Effector memory CD8-positive, alpha-beta T cell (primary cell): ENCODE measurements at regions not wholly inside any gene's neighbourhood (a gene's known extent, or its start where the extent isn't known, plus 50 kb on each side); places are given as distances from the start of the nearest gene placed in this dataset.
"Not testable (repeated sequence)": the region's sequence is repeated elsewhere in the genome, so short reads cannot be mapped to it uniquely, and the experiment has no call there.

ENCODE experiments used
- ATAC-seq: fragments of 150-1000 bp; cut with Tn5 transposase; replicated peaks from 2 replicates; pipeline ENCODE4 v1.10.0; 2021; ENCODE audit warnings: mild to moderate bottlenecking, moderate library complexity
- DNase-seq, 3 experiments: peaks; one replicate each; pipeline ENCODE4 v3.0.0; 2021
- H3K27ac Mint-ChIP-seq, 2 donors: one replicate each; pipeline ENCODE4 v1.8.0; 2022; ENCODE audit warnings: mild to moderate bottlenecking in 2 of 2, mixed read lengths in 2 of 2, moderate library complexity in 2 of 2
- H3K27me3 Mint-ChIP-seq, 2 donors: one replicate each; pipeline ENCODE4 v1.8.0; 2022; ENCODE audit warnings: mixed read lengths in 2 of 2
- H3K36me3 Mint-ChIP-seq: one replicate; pipeline ENCODE4 v1.8.0; 2022; ENCODE audit warnings: mild to moderate bottlenecking, moderate library complexity, mixed read lengths; ENCODE audit not compliant: insufficient read depth
- H3K4me1 Mint-ChIP-seq, 2 donors: one replicate each; pipeline ENCODE4 v1.8.0; 2022; ENCODE audit warnings: low read depth in 2 of 2, mixed read lengths in 2 of 2
- H3K4me3 Mint-ChIP-seq, 2 donors: one replicate each; pipeline ENCODE4 v1.8.0; 2022; ENCODE audit warnings: mild to moderate bottlenecking in 2 of 2, mixed read lengths in 2 of 2, moderate library complexity in 2 of 2
- H3K9me3 Mint-ChIP-seq, 2 donors: one replicate each; pipeline ENCODE4 v1.8.0; 2022; ENCODE audit warnings: mixed read lengths in 2 of 2

GRCh38 chr12:67716817-67717216 is 68.3 kb downstream of the DYRK2 start:
- no peaks in the 10 kb centered on the region for H3K9me3 Mint-ChIP-seq
- H3K27ac Mint-ChIP-seq, result no peak overlapping the region
- H3K4me1 Mint-ChIP-seq, result peaks cover 3 to 5% of the 10 kb centered on the region in 2 donors
- no peak overlapping the region for H3K4me3 Mint-ChIP-seq
- ATAC-seq (no peak), DNase-seq (no peak)
- H3K27me3 Mint-ChIP-seq, result peaks cover 0 to 8% of the 10 kb centered on the region in 2 donors
- no peaks in the 10 kb centered on the region for H3K36me3 Mint-ChIP-seq

DNA sequence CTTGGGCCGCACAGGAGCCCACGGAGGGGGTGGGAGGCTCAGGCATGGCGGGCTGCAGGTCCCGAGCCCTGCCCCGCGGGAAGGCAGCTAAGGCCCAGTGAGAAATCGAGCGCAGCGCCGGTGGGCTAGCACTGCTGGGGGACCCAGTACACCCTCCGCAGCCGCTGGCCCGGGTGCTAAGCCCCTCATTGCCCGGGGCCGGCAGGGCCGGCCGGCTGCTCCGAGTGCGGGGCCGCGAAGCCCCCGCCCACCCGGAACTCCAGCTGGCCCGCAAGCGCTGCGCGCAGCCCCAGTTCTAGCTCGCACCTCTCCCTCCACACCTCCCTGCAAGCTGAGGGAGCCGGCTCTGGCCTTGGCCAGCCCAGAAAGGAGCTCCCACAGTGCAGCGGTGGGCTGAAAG is 70.8 kb downstream of the DYRK2 start:
- not testable (repeated sequence) for H3K4me1 Mint-ChIP-seq, ATAC-seq, H3K9me3 Mint-ChIP-seq, H3K27ac Mint-ChIP-seq, H3K4me3 Mint-ChIP-seq, H3K27me3 Mint-ChIP-seq, H3K36me3 Mint-ChIP-seq, DNase-seq

- DNase-seq (no peak), ATAC-seq (no peak)
- Mint-ChIP-seq H3K27me3 (peaks cover 0 to 8% of the 10 kb centered on the region in 2 donors), H3K36me3 (no peaks in the 10 kb centered on the region), H3K9me3 (no peaks in the 10 kb centered on the region), H3K4me3 (no peak overlapping the region), H3K4me1 (no peaks in the 10 kb centered on the region), H3K27ac (no peak overlapping the region)
Measured at GRCh38 chr12:67720351-67720856, 71.9 kb downstream of the DYRK2 start.

GRCh38 chr12:67721248-67721647 is 72.7 kb downstream of the DYRK2 start:
- ATAC-seq (no peak), DNase-seq (no peak)
- Mint-ChIP-seq H3K36me3 (no peaks in the 10 kb centered on the region), H3K4me3 (no peak overlapping the region), H3K4me1 (no peaks in the 10 kb centered on the region), H3K27me3 (peaks cover 0 to 8% of the 10 kb centered on the region in 2 donors), H3K9me3 (no peaks in the 10 kb centered on the region), H3K27ac (peak overlapping the region in 1 of 2 donors; percentile 28)

DNA sequence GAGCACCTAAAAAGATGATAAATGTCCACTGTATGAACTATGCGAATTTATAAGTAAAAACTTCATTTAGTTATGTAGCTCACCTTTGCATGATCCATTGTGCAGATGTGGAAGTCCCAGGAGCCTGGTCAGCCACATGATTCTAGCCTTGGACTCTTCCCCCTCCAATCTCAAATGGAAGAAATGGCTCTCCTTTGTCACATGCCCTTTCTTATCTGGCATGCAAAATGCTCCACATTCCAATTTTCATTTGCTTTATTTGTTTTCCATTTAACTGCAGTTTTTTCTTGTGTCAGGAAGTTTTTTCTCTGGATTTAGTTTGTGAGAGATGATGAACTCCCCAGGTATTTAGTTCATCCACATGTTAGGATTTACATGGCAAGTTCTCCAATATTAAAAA is 73.8 kb downstream of the DYRK2 start:
- Mint-ChIP-seq H3K27ac (no peak overlapping the region), H3K4me3 (no peak overlapping the region), H3K9me3 (no peaks in the 10 kb centered on the region), H3K4me1 (no peaks in the 10 kb centered on the region), H3K36me3 (no peaks in the 10 kb centered on the region), H3K27me3 (peaks cover 0 to 8% of the 10 kb centered on the region in 2 donors)
- DNase-seq (no peak), ATAC-seq (no peak)

- H3K4me1 Mint-ChIP-seq, result no peaks in the 10 kb centered on the region
- H3K27ac Mint-ChIP-seq, result no peak overlapping the region
- H3K9me3 Mint-ChIP-seq, result no peaks in the 10 kb centered on the region
- no peak for DNase-seq
- peaks cover 3% of the 10 kb centered on the region for H3K36me3 Mint-ChIP-seq
- H3K27me3 Mint-ChIP-seq, result no peaks in the 10 kb centered on the region
- H3K4me3 Mint-ChIP-seq, result no peak overlapping the region
- no peak for ATAC-seq
Measured at GRCh38 chr12:67726868-67727267, 78.3 kb downstream of the DYRK2 start.

DNA sequence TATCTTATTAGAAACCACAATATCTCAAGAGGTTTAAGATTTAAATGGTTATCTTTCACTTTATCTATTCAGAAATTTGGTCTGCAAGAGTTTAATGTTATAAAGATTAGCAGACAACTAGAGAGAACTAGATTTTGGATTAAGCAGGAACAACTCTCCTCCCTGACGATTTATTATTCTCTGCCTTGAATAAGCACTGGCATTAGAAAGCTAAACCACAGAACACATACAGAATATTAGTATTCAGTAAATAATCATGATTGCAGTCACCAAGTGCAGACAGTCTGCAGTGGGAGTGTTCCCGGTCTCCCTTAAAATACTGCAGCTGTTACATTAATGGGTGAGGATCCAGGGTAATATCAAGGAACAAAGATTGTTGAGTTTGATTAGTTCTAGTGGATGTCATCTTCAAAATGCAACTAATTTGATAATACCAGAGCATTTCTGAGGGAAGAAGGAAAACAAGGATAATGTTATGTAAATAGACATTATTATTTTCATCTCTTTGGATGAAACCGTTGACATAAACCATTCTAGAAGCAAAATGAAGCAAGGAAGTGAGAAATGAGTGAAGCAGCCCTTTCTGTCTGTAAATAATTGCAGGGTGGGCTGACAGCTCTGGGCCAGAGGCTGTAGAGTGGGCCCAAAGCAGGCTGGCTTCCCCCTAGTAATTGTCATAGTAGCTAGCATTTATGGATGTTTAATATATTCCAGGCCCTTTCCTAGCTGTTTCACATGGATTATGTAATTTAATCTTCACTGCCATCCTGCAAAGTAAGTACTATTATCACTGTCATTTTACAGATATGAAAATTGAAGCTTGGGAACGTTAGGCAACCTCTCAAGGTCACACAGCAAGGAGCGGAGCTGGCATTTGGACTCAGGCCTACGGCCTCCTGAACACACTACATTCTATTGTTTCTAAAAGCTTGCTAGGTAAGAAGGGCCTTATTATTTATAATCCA is 79.4 kb downstream of the DYRK2 start:
- no peak overlapping the region for H3K27ac Mint-ChIP-seq
- H3K36me3 Mint-ChIP-seq, result peaks cover 3% of the 10 kb centered on the region
- no peaks in the 10 kb centered on the region for H3K4me1 Mint-ChIP-seq
- H3K27me3 Mint-ChIP-seq, result no peaks in the 10 kb centered on the region
- DNase-seq, result no peak
- H3K4me3 Mint-ChIP-seq, result no peak overlapping the region
- ATAC-seq, result no peak
- no peaks in the 10 kb centered on the region for H3K9me3 Mint-ChIP-seq

DNA sequence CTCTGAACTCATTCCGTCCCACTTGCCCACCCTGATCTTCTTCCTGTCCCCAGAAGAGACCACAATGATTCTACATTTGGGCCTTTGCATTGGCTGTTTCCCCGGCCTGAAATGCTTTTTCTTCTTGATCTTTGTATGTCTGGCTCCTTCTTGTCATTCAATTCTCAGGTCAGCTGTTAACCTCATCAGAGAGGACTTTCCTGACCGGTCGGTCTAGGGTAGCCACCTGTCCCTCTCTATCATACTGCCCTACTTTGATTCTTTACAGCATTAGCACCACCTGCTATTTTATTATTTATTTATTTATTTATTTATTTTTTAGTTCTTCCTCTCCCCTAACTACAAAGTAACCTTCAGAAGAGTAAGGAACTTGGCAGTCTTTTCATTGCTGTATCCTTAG is 84.3 kb downstream of the DYRK2 start:
- no peak overlapping the region for H3K27ac Mint-ChIP-seq
- H3K36me3 Mint-ChIP-seq, result peaks cover 3% of the 10 kb centered on the region
- DNase-seq (no peak), ATAC-seq (no peak)
- H3K27me3 Mint-ChIP-seq, result no peaks in the 10 kb centered on the region
- H3K4me1 Mint-ChIP-seq, result peaks cover 1 to 5% of the 10 kb centered on the region in 2 donors
- H3K4me3 Mint-ChIP-seq, result no peak overlapping the region
- no peaks in the 10 kb centered on the region for H3K9me3 Mint-ChIP-seq

DNA sequence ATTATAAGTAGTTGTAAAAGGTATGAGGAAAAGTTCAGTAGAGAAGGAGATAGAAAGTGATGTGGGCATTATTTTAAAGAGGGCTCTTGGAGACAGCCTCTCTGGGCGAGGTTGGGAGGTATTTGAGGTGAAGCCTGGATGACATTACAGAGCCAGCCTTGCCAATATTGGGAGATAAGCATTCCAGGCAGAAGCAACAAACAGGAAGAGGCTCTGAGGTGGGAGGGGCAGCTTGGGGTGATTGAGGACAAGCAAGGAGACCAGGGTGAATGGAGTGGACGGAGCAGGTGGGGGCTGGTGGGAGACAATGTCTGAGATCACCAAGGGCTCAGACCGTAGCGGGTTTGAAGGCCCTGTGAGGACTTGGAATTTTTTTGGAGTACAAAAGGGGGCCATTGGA is 87.3 kb downstream of the DYRK2 start:
- Mint-ChIP-seq H3K36me3 (peaks cover 3% of the 10 kb centered on the region), H3K27ac (no peak overlapping the region), H3K27me3 (no peaks in the 10 kb centered on the region), H3K9me3 (no peaks in the 10 kb centered on the region), H3K4me1 (peaks cover 1 to 5% of the 10 kb centered on the region in 2 donors), H3K4me3 (no peak overlapping the region)
- DNase-seq (no peak), ATAC-seq (no peak)

DNA sequence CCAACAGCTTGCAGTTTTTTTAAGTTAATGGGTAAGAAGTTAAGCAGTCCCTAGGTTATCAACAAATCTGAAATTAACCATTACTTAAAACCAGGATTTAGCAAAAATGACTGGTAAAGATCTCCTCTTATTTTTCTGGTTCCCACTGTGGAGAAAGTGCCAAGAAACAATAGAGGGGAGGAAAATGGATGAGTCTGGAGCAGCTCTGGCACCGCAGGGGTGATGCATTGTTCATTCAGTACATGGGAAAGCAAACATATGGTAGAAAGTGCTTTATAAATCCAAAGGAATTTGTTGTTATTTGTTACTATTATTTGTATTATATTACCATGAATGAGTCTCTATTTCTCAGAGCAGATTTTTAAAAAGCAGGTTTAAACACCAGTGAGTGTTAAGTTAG is 92.2 kb downstream of the DYRK2 start:
- peaks cover 1 to 5% of the 10 kb centered on the region in 2 donors for H3K4me1 Mint-ChIP-seq
- no peaks in the 10 kb centered on the region for H3K36me3 Mint-ChIP-seq
- no peaks in the 10 kb centered on the region for H3K27me3 Mint-ChIP-seq
- no peaks in the 10 kb centered on the region for H3K9me3 Mint-ChIP-seq
- no peak overlapping the region for H3K4me3 Mint-ChIP-seq
- no peak for ATAC-seq
- no peak overlapping the region for H3K27ac Mint-ChIP-seq
- no peak for DNase-seq

GRCh38 chr12:67741270-67741669 is 92.7 kb downstream of the DYRK2 start:
- Mint-ChIP-seq H3K27ac (no peak overlapping the region), H3K4me1 (peaks cover 0 to 5% of the 10 kb centered on the region in 2 donors), H3K9me3 (no peaks in the 10 kb centered on the region), H3K36me3 (no peaks in the 10 kb centered on the region), H3K4me3 (no peak overlapping the region), H3K27me3 (no peaks in the 10 kb centered on the region)
- no peak for DNase-seq
- no peak for ATAC-seq

- no peaks in the 10 kb centered on the region for H3K27me3 Mint-ChIP-seq
- no peaks in the 10 kb centered on the region for H3K9me3 Mint-ChIP-seq
- DNase-seq (no peak), ATAC-seq (no peak)
- no peaks in the 10 kb centered on the region for H3K4me1 Mint-ChIP-seq
- no peak overlapping the region for H3K4me3 Mint-ChIP-seq
- no peaks in the 10 kb centered on the region for H3K36me3 Mint-ChIP-seq
- no peak overlapping the region for H3K27ac Mint-ChIP-seq
Measured at GRCh38 chr12:67742461-67742860, 93.9 kb downstream of the DYRK2 start.

DNA sequence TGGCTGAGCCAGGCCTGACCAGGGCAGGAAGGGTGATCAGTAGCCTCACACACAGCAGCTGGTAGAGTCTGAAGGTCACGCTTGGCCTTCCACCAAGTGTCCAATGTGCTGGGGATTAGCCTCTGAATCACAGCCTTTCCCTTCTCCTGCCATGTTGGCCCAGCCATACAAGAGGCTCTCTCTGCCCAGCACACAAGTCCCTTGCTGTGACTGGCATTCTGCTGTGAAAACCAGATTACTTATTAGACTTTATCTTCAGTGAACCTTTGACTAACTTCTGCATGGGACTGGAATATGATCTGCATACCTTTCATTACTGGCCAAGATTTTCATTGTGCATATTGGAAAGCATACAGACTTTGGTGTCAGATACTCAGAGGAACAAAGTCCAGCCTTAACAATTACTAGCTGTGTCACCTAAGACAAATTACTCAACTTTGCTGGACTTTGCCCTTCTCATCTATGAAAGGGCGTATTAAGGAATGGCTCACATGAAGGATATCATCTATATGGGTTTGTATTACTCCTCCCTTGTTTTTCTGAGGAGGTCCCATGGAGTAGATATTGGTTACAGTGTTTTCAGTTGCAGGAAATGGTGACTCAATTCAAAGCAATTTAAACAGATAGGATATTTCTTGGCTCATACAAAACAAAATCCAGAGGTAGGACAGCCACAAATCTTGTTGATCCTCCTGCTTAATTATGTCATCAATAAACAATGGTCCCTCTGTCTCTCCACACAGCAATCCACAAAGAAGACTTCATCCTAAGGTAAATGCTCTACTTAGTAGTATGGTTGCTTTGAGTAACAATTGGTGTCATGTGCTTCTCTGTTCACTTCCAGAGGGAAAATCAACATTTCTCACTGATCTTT is 99.6 kb downstream of the DYRK2 start:
- Mint-ChIP-seq H3K4me1 (no peaks in the 10 kb centered on the region), H3K36me3 (no peaks in the 10 kb centered on the region), H3K9me3 (no peaks in the 10 kb centered on the region), H3K27me3 (no peaks in the 10 kb centered on the region), H3K27ac (no peak overlapping the region), H3K4me3 (no peak overlapping the region)
- ATAC-seq (no peak), DNase-seq (no peak)

- no peaks in the 10 kb centered on the region for H3K4me1 Mint-ChIP-seq
- no peaks in the 10 kb centered on the region for H3K36me3 Mint-ChIP-seq
- H3K9me3 Mint-ChIP-seq, result no peaks in the 10 kb centered on the region
- H3K27ac Mint-ChIP-seq, result no peak overlapping the region
- no peak overlapping the region for H3K4me3 Mint-ChIP-seq
- DNase-seq, result no peak
- ATAC-seq, result no peak
- H3K27me3 Mint-ChIP-seq, result no peaks in the 10 kb centered on the region
Measured at GRCh38 chr12:67748743-67749040, 100.1 kb downstream of the DYRK2 start.
